Cardiac fibroblast (primary cell): ENCODE measurements at regions not wholly inside any gene's neighbourhood (a gene's known extent, or its start where the extent isn't known, plus 50 kb on each side); places are given as distances from the start of the nearest gene placed in this dataset.
A peak's percentile ranks its signal among the peaks of the same experiment; 100 is the strongest.
"Not testable (repeated sequence)": the region's sequence is repeated elsewhere in the genome, so short reads cannot be mapped to it uniquely, and the experiment has no call there.

Source experiments
- DNase-seq, 2 donors: peaks; one replicate each; pipeline versions ENCODE4 v3.0.0 to v3.0.0-alpha.2; 2010; ENCODE audit warnings: low read depth in 2 of 2
- H3K4me3 ChIP-seq, 2 donors: replicated peaks in 1 of 2; 1 replicate in 1 of 2; 2 replicates in 1 of 2; pipeline ENCODE4 v1.5.1; 2011; ENCODE audit warnings: low read depth in 2 of 2, low read length in 2 of 2, mild to moderate bottlenecking in 2 of 2, moderate library complexity in 1 of 2
- TF ChIP-seq, protein P1 (sequence below): IDR thresholded peaks from one replicate; pipeline ENCODE4 v1.5.1; 2011; ENCODE audit warnings: low read depth, mild to moderate bottlenecking, low read length, inconsistent platforms

DNA sequence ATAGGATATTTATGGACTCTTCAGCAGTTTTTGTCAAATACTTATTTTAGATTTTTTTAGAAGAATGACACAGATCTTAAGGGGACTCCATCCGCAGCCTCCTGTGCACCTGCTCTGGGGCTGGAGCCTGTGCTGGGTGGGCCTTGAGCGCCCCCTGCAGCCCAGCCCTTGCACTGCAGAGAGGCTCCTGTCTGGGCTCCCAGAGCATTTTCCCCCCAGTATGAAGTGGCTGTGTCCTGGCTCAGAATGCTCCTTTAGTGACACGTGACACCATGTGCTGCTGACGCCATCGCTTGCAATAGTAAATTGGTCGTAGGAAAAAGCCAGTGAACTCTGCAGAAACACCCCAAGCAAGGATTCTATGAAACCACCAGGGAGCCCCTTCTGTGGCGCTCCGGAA, 479.7 kb downstream of the TMEM121 start:
- H3K4me3 ChIP-seq, DNase-seq: not testable (repeated sequence)
- TF ChIP-seq, protein P1, sequence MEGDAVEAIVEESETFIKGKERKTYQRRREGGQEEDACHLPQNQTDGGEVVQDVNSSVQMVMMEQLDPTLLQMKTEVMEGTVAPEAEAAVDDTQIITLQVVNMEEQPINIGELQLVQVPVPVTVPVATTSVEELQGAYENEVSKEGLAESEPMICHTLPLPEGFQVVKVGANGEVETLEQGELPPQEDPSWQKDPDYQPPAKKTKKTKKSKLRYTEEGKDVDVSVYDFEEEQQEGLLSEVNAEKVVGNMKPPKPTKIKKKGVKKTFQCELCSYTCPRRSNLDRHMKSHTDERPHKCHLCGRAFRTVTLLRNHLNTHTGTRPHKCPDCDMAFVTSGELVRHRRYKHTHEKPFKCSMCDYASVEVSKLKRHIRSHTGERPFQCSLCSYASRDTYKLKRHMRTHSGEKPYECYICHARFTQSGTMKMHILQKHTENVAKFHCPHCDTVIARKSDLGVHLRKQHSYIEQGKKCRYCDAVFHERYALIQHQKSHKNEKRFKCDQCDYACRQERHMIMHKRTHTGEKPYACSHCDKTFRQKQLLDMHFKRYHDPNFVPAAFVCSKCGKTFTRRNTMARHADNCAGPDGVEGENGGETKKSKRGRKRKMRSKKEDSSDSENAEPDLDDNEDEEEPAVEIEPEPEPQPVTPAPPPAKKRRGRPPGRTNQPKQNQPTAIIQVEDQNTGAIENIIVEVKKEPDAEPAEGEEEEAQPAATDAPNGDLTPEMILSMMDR = peak; percentile 9

DNA sequence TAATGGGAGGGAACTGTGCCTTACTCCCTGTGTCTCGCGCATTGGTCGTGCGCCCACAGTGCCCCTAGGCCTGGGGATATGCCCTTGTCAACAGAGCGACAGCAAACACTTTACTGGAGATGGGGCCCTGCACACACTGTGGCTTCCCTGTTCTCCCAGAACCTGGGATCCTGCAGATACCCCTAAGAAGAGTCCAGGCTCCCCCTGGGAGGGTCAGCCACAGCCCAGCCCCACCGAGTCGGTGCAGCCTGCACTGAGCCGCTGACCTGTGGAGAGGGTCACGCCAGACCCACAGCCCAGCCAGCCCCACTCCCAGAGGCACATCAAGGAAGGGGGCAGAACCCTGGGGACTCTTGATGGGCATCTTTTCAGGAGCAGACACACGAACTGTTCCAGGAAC, 480.3 kb downstream of the TMEM121 start:
- not testable (repeated sequence) for DNase-seq, H3K4me3 ChIP-seq

DNA sequence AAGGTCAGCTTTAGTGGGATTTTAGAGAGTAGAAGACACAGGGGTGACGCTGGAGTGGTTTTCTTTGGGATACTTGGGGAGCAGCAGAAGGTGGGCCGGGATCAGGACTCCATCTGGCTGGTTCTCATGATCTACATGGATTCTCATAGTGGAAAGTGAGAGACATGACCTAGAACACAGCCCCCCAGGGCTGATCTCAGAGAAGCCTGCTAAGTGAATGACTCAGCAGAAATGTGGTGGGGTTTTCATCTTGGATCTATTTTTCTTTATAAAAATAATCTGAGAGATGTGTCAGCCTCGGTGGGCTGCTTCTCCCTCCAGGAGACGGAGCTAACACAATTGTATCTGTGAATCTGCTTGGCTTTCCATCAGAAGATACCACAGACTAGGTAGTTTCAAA, 484.4 kb downstream of the TMEM121 start:
- no peak for DNase-seq
- TF ChIP-seq, protein P1 = no peak
- no peak overlapping the region for H3K4me3 ChIP-seq

DNA sequence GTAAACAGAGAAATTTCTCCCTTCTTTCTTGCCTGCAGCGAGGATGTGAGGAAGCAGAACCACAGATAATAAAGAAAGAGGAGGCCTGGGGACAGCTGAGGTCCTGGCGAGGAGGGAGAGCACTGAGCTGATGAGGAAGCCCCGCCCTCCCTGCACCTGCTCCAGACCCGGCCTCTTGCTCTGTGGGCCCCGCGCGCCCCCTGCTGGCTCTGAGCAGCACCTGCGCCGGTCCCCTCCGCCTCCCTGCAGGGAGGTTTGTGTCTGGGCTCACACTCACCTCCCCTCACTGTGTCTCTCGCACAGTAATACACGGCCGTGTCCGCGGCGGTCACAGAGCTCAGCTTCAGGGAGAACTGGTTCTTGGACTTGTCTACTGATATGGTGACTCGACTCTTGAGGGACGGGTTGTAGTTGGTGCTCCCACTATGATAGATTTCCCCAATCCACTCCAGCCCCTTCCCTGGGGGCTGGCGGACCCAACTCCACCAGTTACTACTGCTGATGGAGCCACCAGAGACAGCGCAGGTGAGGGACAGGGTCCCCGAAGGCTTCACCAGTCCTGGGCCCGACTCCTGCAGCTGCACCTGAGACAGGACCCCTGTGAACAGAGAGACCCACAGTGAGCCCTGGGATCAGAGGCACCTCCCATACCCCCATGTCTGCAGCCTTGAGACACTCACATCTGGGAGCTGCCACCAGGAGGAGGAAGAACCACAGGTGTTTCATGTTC, 485.4 kb downstream of the TMEM121 start:
- not testable (repeated sequence) for H3K4me3 ChIP-seq
- DNase-seq = peak in 1 of 2 donors; percentile 2
- TF ChIP-seq, protein P1 = peak; percentile 11

DNA sequence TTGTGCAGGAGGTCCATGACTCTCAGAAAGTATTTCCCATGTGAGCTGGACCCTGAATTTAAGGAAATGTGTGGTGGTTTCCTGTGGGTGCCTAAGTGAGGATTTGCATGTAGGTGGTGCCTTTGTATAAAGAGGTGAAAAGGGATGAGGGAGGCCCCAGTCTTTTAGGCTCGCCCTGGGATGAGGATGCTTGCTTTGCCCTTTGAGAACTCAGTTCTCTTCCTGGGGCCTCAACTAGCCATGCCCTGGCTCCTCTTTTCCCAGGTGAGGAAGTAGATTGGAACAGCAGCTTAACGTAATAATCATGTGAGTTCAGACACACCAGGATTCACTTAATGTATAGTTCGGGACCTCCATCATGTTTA, 486.0 kb downstream of the TMEM121 start:
- H3K4me3 ChIP-seq, DNase-seq: not testable (repeated sequence)

DNA sequence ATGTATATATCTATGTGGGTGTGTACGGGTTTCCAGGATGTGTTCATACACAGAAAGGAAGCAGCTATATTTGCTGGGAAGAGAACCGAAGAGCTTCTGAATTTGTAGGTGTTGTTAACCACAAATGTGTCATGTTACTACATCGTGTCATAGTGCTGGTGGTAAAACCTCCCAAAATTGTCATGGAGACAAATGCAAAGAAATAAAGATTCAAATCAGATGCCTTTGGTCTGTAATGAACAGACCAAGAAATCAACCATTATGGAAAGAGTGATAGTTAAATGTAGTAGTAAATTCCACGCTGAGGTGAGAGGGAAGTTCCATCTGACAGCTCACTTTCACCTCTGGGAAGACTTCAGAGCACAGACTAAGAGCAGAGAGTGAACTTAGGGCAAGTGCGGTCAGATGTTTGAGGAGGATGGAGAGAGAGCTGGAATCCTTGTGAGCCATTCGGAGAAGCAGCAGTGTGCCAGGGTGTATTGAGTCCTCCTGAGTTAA, 487.5 kb downstream of the TMEM121 start:
- TF ChIP-seq, protein P1 = no peak
- no peak for DNase-seq
- no peak overlapping the region for H3K4me3 ChIP-seq

DNA sequence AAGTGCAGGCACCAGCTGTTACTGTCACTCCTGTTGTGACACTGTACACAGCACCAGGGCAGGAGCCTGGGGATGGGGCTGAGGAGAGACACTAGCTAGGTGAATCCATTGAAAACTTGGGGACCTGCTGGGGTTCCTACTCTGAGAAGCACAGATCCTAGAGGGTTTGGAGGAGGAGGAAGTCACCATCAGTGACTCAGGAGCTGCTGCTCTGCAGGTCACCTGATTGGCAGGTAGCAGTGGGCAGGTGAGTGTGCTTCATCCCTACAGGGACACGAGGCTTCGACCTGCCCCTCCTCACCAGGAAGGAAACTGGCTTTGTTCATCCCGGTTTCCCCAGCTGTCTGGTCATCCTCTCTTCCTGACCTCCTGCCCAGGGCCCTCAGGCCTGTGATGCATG, 491.6 kb downstream of the TMEM121 start:
- DNase-seq, H3K4me3 ChIP-seq: not testable (repeated sequence)

DNA sequence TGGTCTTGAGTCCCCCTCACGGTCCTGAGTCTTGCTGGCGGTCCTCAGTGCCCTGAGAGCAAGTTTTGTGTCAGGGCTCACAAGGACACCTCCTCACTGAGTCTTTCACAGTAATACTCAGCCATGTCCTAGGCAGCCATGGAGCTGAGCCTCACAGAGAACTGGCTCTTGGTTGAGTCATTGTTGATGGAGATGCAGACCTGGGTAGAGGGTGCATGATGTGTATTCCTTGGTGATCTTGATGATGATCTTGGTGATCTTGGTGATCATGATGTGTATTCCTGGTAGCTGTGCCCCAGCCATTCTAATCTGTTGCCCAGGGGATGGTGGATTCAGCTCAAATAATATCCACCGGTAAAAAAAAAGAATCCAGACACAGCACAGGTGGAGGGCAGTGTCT, 495.4 kb downstream of the TMEM121 start:
- TF ChIP-seq, protein P1 = no peak
- no peak overlapping the region for H3K4me3 ChIP-seq
- no peak for DNase-seq

DNA sequence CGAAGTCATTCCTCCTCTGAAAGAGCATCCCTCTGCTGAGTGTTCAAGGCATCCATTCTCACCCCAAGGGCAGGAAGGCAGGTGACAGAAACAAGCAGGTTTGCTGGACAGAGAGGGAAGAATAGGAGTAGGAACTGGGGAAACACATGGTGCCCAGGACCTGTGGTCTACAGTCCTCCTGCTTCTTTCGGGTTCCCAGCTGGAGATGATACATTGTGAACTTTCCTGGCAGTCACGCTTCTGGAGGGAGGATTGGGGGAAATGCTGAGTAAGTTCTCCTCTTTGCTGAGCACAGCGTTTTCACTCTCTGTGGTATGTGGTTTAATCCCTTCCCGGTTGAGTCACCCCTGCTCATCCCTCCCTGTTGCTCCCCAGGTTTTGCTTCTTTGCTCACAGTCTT, 496.3 kb downstream of the TMEM121 start:
- not testable (repeated sequence) for H3K4me3 ChIP-seq, DNase-seq
